HG03159 (cell line): ENCODE measurements at regions not wholly inside any gene's neighbourhood (a gene's known extent, or its start where the extent isn't known, plus 50 kb on each side); places are given as distances from the start of the nearest gene placed in this dataset.

ENCODE experiments used
- ATAC-seq: cut with Tn5 transposase; IDR thresholded peaks from one replicate; pipeline ENCODE4 v1.9.1; 2021; ENCODE audit warnings: mild to moderate bottlenecking, moderate library complexity; ENCODE audit not compliant: unreplicated experiment

GRCh38 chr11:104830508-104830907, 67.8 kb downstream of the CASP12 start:
- no peak for ATAC-seq

- no peak for ATAC-seq
Measured at GRCh38 chr11:104830080-104830479, 68.2 kb downstream of the CASP12 start.

- ATAC-seq, result no peak
Measured at GRCh38 chr11:104826772-104827171, 71.5 kb downstream of the CASP12 start.

- ATAC-seq, result no peak
Measured at GRCh38 chr11:104823657-104824056, 74.6 kb downstream of the CASP12 start.

- ATAC-seq, result no peak
Measured at GRCh38 chr11:104820431-104820830, 77.8 kb downstream of the CASP12 start.

- peak; percentile 60 for ATAC-seq
Measured at GRCh38 chr11:104819603-104820002, 78.7 kb downstream of the CASP12 start.

- no peak for ATAC-seq
Measured at GRCh38 chr11:104819107-104819506, 79.2 kb downstream of the CASP12 start.

GRCh38 chr11:104817973-104818372, 80.3 kb downstream of the CASP12 start:
- no peak for ATAC-seq

GRCh38 chr11:104813532-104813931, 84.7 kb downstream of the CASP12 start:
- no peak for ATAC-seq

GRCh38 chr11:104812103-104812788, 86.0 kb downstream of the CASP12 start:
- no peak for ATAC-seq

GRCh38 chr11:104803776-104804175, 94.5 kb downstream of the CASP12 start:
- no peak for ATAC-seq

- ATAC-seq, result peak; percentile 93
Measured at GRCh38 chr11:104799251-104799650, 99.0 kb downstream of the CASP12 start.

- ATAC-seq, result peak; percentile 51
Measured at GRCh38 chr11:104798789-104799188, 99.5 kb downstream of the CASP12 start.

GRCh38 chr11:104796301-104796700, 102.0 kb downstream of the CASP12 start:
- ATAC-seq, result no peak

GRCh38 chr11:104795501-104796213, 102.6 kb downstream of the CASP12 start:
- no peak for ATAC-seq

- ATAC-seq, result no peak
Measured at GRCh38 chr11:104792861-104793260, 105.4 kb downstream of the CASP12 start.

GRCh38 chr11:104791896-104792295, 106.4 kb downstream of the CASP12 start:
- no peak for ATAC-seq

GRCh38 chr11:104784684-104785460, 113.4 kb downstream of the CASP12 start:
- no peak for ATAC-seq

GRCh38 chr11:104783241-104783640, 115.0 kb downstream of the CASP12 start:
- ATAC-seq, result no peak

GRCh38 chr11:104782377-104782754, 115.9 kb downstream of the CASP12 start:
- ATAC-seq, result no peak

- no peak for ATAC-seq
Measured at GRCh38 chr11:104781719-104782376, 116.4 kb downstream of the CASP12 start.
